Ureter (tissue), 1 donor: ENCODE measurements at regions not wholly inside any gene's neighbourhood (a gene's known extent, or its start where the extent isn't known, plus 50 kb on each side); places are given as distances from the start of the nearest gene placed in this dataset.
"Not testable (repeated sequence)": the region's sequence is repeated elsewhere in the genome, so short reads cannot be mapped to it uniquely, and the experiment has no call there.

ENCODE experiments used
- DNase-seq: peaks from one replicate; pipeline ENCODE4 v3.0.0-alpha.2; 2020; ENCODE audit warnings: low spot score
- donor health status: DM: yes; HTN: yes; CAD: no.

- DNase-seq = not testable (repeated sequence)
Observed at GRCh38 chr3:193927413-193928206, 208.3 kb upstream of the HES1 start.

GRCh38 chr3:193928354-193929209 is 207.4 kb upstream of the HES1 start:
- no peak for DNase-seq

GRCh38 chr3:193929373-193929772 is 206.6 kb upstream of the HES1 start:
- no peak for DNase-seq

GRCh38 chr3:193929921-193930646 is 205.9 kb upstream of the HES1 start:
- no peak for DNase-seq

GRCh38 chr3:193932136-193932535 is 203.8 kb upstream of the HES1 start:
- no peak for DNase-seq

GRCh38 chr3:193932576-193932975 is 203.4 kb upstream of the HES1 start:
- no peak for DNase-seq

GRCh38 chr3:193933451-193933850 is 202.5 kb upstream of the HES1 start:
- no peak for DNase-seq

GRCh38 chr3:193935916-193936315 is 200.0 kb upstream of the HES1 start:
- no peak for DNase-seq

GRCh38 chr3:193938613-193939012 is 197.3 kb upstream of the HES1 start:
- DNase-seq = no peak

- no peak for DNase-seq
Observed at GRCh38 chr3:193939527-193939926, 196.4 kb upstream of the HES1 start.

- no peak for DNase-seq
Observed at GRCh38 chr3:193940526-193940925, 195.4 kb upstream of the HES1 start.

GRCh38 chr3:193941486-193941885 is 194.5 kb upstream of the HES1 start:
- no peak for DNase-seq

- no peak for DNase-seq
Observed at GRCh38 chr3:193942516-193943055, 193.4 kb upstream of the HES1 start.

GRCh38 chr3:193943200-193943599 is 192.7 kb upstream of the HES1 start:
- no peak for DNase-seq

- no peak for DNase-seq
Observed at GRCh38 chr3:193943851-193944517, 192.0 kb upstream of the HES1 start.

- DNase-seq = no peak
Observed at GRCh38 chr3:193944518-193944884, 191.4 kb upstream of the HES1 start.

- DNase-seq = no peak
Observed at GRCh38 chr3:193945143-193945542, 190.8 kb upstream of the HES1 start.

- no peak for DNase-seq
Observed at GRCh38 chr3:193946945-193947344, 189.0 kb upstream of the HES1 start.

GRCh38 chr3:193947596-193947995 is 188.4 kb upstream of the HES1 start:
- DNase-seq = no peak

- no peak for DNase-seq
Observed at GRCh38 chr3:193948459-193948858, 187.5 kb upstream of the HES1 start.

- DNase-seq = no peak
Observed at GRCh38 chr3:193951859-193952258, 184.1 kb upstream of the HES1 start.

GRCh38 chr3:193954752-193955151 is 181.2 kb upstream of the HES1 start:
- no peak for DNase-seq
